Type B pancreatic cell (in vitro differentiated cells): ENCODE measurements at regions not wholly inside any gene's neighbourhood (a gene's known extent, or its start where the extent isn't known, plus 50 kb on each side); places are given as distances from the start of the nearest gene placed in this dataset.

Experiments used
- DNase-seq: peaks from one replicate; pipeline ENCODE4 v3.0.0; 2021; ENCODE audit warnings: mixed read lengths; ENCODE audit not compliant: unreplicated experiment; ENCODE audit errors: extremely low spot score
- H3K27ac Mint-ChIP-seq: 2 replicates; pipeline ENCODE4 v1.8.0; 2021; ENCODE audit warnings: mild to moderate bottlenecking, mixed read lengths
- H3K27me3 Mint-ChIP-seq: 2 replicates; pipeline ENCODE4 v1.8.0; 2021; ENCODE audit warnings: mixed read lengths
- H3K36me3 Mint-ChIP-seq: 2 replicates; pipeline ENCODE4 v1.8.0; 2021; ENCODE audit warnings: mixed read lengths
- H3K4me1 Mint-ChIP-seq: one replicate; pipeline ENCODE4 v1.8.0; 2021; ENCODE audit warnings: mixed read lengths; ENCODE audit not compliant: unreplicated experiment
- H3K4me3 Mint-ChIP-seq: 2 replicates; pipeline ENCODE4 v1.8.0; 2021; ENCODE audit warnings: mild to moderate bottlenecking, mixed read lengths
- H3K9me3 Mint-ChIP-seq: 2 replicates; pipeline ENCODE4 v1.8.0; 2021; ENCODE audit warnings: mixed read lengths
- TF ChIP-seq, protein P1 (sequence below): fragments of 200-600 bp; sonication (generic); conservative IDR thresholded peaks from 2 replicates; pipeline ENCODE4 v1.5.0; 2021; ENCODE audit warnings: antibody characterized with exemption, mild to moderate bottlenecking

DNA sequence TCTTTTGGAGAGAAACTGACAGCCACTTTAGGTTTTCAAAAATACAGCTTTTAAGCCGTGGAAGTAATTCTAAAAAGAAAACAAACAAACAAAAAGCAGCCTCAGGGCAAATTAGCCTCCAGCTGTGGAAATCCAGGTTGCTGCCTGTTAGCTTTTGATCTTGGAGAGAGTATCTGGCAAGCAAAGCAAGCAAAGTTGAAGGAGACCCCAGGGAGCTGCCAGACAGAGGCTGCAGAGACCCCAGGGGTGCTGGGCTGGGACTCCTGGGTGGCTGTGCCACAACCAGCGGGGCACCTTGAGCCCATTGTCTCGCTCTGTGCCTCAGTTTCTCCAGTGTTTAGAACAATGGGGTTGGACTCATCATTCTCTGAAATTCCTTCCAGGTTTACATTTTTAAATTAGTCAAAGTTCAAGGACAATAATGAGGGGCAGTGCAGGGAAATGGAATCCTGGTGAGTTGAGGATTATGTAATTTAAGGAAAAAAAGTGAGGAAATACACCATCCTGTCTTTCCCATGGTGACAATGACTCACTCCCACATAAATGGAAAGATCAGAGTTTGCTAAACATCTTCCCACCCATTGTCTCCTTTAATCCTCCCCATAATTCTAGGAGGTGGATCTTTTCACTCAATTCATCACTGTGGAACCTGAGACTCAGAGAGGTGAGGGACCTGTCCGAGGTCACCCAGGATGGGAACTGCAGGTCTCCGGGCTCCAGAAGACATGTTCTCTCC, 480.5 kb downstream of the MATN1 start:
- TF ChIP-seq, protein P1, sequence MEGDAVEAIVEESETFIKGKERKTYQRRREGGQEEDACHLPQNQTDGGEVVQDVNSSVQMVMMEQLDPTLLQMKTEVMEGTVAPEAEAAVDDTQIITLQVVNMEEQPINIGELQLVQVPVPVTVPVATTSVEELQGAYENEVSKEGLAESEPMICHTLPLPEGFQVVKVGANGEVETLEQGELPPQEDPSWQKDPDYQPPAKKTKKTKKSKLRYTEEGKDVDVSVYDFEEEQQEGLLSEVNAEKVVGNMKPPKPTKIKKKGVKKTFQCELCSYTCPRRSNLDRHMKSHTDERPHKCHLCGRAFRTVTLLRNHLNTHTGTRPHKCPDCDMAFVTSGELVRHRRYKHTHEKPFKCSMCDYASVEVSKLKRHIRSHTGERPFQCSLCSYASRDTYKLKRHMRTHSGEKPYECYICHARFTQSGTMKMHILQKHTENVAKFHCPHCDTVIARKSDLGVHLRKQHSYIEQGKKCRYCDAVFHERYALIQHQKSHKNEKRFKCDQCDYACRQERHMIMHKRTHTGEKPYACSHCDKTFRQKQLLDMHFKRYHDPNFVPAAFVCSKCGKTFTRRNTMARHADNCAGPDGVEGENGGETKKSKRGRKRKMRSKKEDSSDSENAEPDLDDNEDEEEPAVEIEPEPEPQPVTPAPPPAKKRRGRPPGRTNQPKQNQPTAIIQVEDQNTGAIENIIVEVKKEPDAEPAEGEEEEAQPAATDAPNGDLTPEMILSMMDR, result no peak
- Mint-ChIP-seq H3K27me3 (peaks cover 9% of the 10 kb centered on the region), H3K27ac (no peak overlapping the region), H3K9me3 (no peaks in the 10 kb centered on the region), H3K4me3 (no peak overlapping the region), H3K36me3 (no peaks in the 10 kb centered on the region), H3K4me1 (peaks cover 6% of the 10 kb centered on the region)
- no peak for DNase-seq

DNA sequence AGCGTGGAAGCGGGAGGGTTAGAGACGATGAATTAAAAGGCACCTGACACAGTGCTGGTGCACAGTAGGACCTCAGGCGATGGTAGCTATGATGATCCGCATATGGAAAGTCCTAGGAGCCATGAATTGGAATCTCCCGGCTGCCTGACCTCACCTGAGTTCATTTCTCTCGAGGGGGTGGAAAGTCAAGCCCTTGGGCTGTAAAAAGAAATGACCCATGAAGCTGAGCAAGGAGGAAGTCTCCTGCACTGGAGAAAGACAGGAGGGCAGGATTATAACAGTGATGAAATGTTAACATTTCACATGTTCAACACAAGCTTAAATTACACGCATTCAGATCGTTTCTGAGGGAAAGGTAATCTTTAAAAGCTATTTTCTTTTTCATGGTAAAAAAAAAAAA, 481.2 kb downstream of the MATN1 start:
- H3K9me3 Mint-ChIP-seq, result peaks cover 5% of the 10 kb centered on the region
- no peak overlapping the region for H3K27ac Mint-ChIP-seq
- H3K36me3 Mint-ChIP-seq, result no peaks in the 10 kb centered on the region
- H3K27me3 Mint-ChIP-seq, result peaks cover 9% of the 10 kb centered on the region
- TF ChIP-seq, protein P1, result no peak
- DNase-seq, result no peak
- no peak overlapping the region for H3K4me3 Mint-ChIP-seq
- peaks cover 6% of the 10 kb centered on the region for H3K4me1 Mint-ChIP-seq

DNA sequence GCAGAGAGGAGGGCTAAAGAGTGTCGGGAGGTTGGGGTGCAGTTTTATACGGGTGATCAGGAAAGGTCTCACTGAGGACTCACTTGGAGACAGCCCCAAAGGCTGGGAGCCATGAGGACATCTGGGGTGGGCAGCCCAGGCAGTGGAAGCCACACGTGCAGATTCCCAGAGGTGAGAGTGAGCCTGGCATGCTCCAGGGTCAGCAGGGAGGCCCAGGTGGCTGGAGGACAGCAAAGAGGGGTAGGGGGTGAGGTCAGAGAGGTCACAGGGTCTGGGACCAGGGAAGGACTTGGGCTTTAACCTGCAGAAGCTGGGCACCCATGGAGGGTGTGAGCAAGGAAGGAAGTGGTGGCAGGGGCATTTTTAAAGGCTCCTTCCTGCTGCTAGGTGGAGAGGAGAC, 481.7 kb downstream of the MATN1 start:
- no peak for DNase-seq
- H3K27ac Mint-ChIP-seq, result no peak overlapping the region
- no peak overlapping the region for H3K4me3 Mint-ChIP-seq
- H3K4me1 Mint-ChIP-seq, result peaks cover 6% of the 10 kb centered on the region
- peaks cover 9% of the 10 kb centered on the region for H3K27me3 Mint-ChIP-seq
- no peaks in the 10 kb centered on the region for H3K36me3 Mint-ChIP-seq
- TF ChIP-seq, protein P1, result no peak
- peaks cover 5% of the 10 kb centered on the region for H3K9me3 Mint-ChIP-seq

DNA sequence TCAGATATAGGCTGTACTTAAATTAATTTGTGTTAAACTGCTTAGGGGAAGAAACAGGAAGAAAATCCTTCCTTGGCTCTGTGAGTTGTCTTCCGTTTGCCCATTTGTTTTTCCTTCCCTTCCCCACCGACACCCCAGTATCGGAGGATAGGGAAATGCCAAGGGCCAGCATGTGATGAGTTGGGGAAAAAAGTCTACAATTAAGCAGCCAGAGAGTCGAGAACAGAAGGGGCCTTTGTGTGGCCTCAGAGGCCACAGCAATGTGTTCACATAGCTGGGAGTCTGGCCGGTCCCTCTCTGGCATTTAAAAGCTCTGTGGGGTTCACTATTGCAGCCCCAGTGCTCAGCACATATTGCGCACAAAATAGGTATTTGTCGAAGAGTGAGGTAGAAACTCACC, 489.3 kb downstream of the MATN1 start:
- no peak overlapping the region for H3K27ac Mint-ChIP-seq

DNA sequence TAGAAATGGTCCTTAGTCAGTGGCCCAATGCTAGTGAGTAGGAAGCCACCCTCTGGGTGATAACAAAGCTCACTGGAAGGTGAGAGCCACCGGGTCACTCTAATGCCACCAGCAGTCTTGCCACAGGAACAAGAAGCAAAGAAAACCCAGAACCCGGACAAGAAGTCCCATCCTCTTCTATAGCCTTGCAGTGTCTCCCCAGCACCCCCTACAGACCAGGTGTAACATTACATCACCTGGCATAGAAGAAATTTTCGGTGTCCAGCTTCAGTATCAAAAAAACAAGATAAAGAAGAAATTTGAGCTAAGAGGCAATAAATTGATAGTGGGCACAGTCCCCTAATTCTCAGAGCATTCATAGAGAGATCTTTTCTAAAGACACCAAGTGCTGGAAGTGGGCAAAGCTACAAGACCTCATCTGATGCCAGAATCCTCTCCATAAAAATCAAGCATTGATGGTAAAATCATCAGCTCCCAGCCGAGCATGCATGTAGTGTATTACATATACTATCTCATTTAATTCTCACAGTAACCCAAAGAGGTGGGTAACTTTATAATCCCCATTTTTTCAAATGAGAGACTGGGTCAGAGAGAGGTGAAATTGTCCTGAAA, 491.0 kb downstream of the MATN1 start:
- Mint-ChIP-seq H3K27me3 (peaks cover 3% of the 10 kb centered on the region), H3K4me3 (no peak overlapping the region), H3K27ac (no peak overlapping the region), H3K9me3 (peaks cover 3% of the 10 kb centered on the region), H3K4me1 (peaks cover 5% of the 10 kb centered on the region), H3K36me3 (no peaks in the 10 kb centered on the region)
- no peak for DNase-seq
- TF ChIP-seq, protein P1, result peak; percentile 68

More for the DNA sequence above, 489.3 kb downstream of the MATN1 start:
- Mint-ChIP-seq H3K4me1 (peaks cover 5% of the 10 kb centered on the region), H3K27me3 (peaks cover 3% of the 10 kb centered on the region), H3K9me3 (peaks cover 5% of the 10 kb centered on the region), H3K4me3 (no peak overlapping the region), H3K36me3 (no peaks in the 10 kb centered on the region)
- TF ChIP-seq, protein P1, result no peak
- DNase-seq, result no peak
